Neural crest cell (in vitro differentiated cells): ENCODE measurements at regions not wholly inside any gene's neighbourhood (a gene's known extent, or its start where the extent isn't known, plus 50 kb on each side); places are given as distances from the start of the nearest gene placed in this dataset.

Experiments used
- DNase-seq: peaks from one replicate; pipeline ENCODE4 v3.0.0; 2021; ENCODE audit warnings: low read depth, mixed read lengths, low spot score
- H3K27ac Mint-ChIP-seq: one replicate; pipeline ENCODE4 v1.8.0; 2021; ENCODE audit warnings: mild to moderate bottlenecking, mixed read lengths; ENCODE audit not compliant: unreplicated experiment
- H3K27me3 Mint-ChIP-seq: 2 replicates; pipeline ENCODE4 v1.8.0; 2021; ENCODE audit warnings: low read depth, mild to moderate bottlenecking, mixed read lengths
- H3K36me3 Mint-ChIP-seq: 2 replicates; pipeline ENCODE4 v1.8.0; 2021; ENCODE audit warnings: low read depth, mild to moderate bottlenecking, mixed read lengths
- H3K4me1 Mint-ChIP-seq: 2 replicates; pipeline ENCODE4 v1.8.0; 2021; ENCODE audit warnings: mixed read lengths
- H3K4me3 Mint-ChIP-seq: one replicate; pipeline ENCODE4 v1.8.0; 2021; ENCODE audit warnings: mild to moderate bottlenecking, mixed read lengths
- H3K9me3 Mint-ChIP-seq: 2 replicates; pipeline ENCODE4 v1.8.0; 2021; ENCODE audit warnings: mixed read lengths
- TF ChIP-seq, protein P1 (sequence below): fragments of 200-600 bp; sonication (generic); conservative IDR thresholded peaks from 2 replicates; pipeline ENCODE4 v1.5.0; 2021; ENCODE audit warnings: antibody characterized with exemption, mild to moderate bottlenecking

DNA sequence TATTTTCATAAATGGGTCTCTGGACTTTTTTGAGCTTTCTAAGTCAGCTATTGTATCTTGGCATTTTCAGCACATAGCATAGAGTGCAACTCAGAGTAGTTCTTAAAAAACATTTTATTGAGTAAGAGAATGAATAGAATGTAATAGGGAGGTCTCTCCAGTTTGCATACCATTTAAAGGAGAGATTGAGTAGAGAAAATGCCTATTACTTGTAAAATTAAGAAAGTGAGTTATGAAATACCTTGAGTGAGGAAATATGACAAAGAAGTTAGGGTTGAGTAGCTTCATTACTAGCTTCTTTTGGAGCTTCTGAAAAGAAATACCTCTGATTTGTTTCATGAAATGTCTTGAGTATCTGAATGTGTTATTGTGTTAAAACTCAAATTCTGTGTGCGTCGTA lies 140.0 kb downstream of the AASDHPPT start:
- Mint-ChIP-seq H3K4me3 (no peak overlapping the region), H3K9me3 (peaks cover 1% of the 10 kb centered on the region), H3K27ac (no peak overlapping the region), H3K27me3 (no peaks in the 10 kb centered on the region), H3K36me3 (no peaks in the 10 kb centered on the region), H3K4me1 (no peaks in the 10 kb centered on the region)
- TF ChIP-seq, protein P1, sequence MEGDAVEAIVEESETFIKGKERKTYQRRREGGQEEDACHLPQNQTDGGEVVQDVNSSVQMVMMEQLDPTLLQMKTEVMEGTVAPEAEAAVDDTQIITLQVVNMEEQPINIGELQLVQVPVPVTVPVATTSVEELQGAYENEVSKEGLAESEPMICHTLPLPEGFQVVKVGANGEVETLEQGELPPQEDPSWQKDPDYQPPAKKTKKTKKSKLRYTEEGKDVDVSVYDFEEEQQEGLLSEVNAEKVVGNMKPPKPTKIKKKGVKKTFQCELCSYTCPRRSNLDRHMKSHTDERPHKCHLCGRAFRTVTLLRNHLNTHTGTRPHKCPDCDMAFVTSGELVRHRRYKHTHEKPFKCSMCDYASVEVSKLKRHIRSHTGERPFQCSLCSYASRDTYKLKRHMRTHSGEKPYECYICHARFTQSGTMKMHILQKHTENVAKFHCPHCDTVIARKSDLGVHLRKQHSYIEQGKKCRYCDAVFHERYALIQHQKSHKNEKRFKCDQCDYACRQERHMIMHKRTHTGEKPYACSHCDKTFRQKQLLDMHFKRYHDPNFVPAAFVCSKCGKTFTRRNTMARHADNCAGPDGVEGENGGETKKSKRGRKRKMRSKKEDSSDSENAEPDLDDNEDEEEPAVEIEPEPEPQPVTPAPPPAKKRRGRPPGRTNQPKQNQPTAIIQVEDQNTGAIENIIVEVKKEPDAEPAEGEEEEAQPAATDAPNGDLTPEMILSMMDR: no peak
- DNase-seq: no peak

DNA sequence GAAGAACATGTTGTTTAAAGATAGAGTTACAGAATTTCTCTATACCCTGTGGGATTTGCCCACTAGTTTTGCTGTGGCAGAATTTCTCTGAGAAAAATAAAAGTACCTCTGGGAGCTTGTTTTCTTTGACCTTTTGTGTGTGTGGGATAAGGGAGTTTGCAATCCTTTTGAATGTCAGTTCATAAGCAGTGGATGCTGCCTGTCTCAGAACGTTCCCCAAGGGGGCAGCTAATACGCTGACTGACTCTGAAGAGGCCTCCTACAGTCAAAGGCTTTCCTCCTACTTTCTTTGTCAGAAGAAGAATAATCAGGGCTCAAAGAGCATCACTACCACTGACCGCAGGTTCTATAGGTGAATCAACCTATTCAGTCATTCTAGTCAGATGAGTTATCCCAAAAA lies 140.6 kb downstream of the AASDHPPT start:
- no peaks in the 10 kb centered on the region for H3K27me3 Mint-ChIP-seq
- no peaks in the 10 kb centered on the region for H3K36me3 Mint-ChIP-seq
- H3K4me3 Mint-ChIP-seq: no peak overlapping the region
- no peaks in the 10 kb centered on the region for H3K4me1 Mint-ChIP-seq
- no peak overlapping the region for H3K27ac Mint-ChIP-seq
- no peak for DNase-seq
- TF ChIP-seq, protein P1: no peak
- H3K9me3 Mint-ChIP-seq: peaks cover 5% of the 10 kb centered on the region

DNA sequence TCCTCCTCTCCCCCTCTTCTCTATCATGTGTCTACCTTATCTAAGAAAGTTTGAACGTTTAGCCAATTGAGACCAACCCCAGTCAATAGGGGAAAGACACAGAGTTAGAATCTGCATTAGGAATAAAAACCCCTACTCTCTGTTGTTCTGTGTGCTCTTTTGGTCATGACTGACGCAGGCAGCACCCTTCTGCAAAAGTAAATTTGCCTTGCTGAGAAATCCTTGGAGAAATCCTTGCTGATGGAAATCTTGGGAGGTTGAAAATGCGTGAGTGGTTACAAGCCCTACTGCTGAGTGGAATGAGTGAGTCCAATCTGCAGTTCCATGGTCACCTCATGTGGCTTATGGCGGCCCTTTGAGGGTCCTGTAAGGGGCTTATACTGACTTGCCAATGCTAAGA lies 145.2 kb downstream of the AASDHPPT start:
- DNase-seq: no peak
- Mint-ChIP-seq H3K36me3 (no peaks in the 10 kb centered on the region), H3K4me1 (no peaks in the 10 kb centered on the region), H3K4me3 (no peak overlapping the region), H3K27ac (no peak overlapping the region), H3K27me3 (no peaks in the 10 kb centered on the region), H3K9me3 (peaks cover 5% of the 10 kb centered on the region)
- TF ChIP-seq, protein P1: no peak

DNA sequence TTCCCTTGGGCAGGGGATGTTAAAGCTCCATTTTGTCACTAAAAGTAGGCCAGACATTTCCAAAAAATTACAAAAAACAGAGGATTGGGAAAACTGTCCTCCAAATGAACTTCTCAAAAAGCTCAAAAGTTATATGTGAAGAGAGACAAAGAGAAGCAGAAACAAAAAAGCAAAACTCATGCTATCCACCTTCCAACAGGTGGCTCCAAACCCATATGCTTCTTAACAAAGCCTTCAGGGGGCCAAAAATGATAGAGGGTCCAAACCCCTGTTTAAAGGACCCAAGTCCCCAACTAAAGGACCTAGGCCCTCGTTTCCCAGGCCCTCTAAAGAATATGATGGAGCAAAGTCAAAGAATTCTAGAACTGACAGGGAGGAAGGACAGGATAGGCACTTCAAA lies 146.7 kb downstream of the AASDHPPT start:
- Mint-ChIP-seq H3K27me3 (no peaks in the 10 kb centered on the region), H3K9me3 (peaks cover 11% of the 10 kb centered on the region)

DNA sequence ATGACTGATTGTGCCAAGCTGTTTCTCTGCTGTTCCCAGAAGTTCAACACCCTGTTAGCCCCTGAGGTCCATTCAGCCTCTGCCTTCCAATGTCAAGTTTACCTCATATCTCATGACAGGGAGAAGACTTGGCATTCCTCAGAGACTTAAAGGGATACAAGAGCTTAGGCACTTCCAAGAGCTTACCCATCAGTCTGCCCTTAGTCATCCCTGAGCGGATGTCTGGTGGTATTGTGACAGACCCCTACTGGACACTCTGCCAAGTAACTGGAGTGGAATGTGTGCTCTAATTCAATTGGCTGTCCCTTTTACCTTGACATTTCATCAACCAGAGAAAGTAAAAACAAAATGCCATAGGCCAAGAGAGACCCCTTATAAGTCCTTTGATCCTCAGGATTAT lies 151.5 kb downstream of the AASDHPPT start:
- TF ChIP-seq, protein P1: no peak
- peaks cover 13% of the 10 kb centered on the region for H3K9me3 Mint-ChIP-seq
- no peaks in the 10 kb centered on the region for H3K27me3 Mint-ChIP-seq
- no peak overlapping the region for H3K4me3 Mint-ChIP-seq
- no peaks in the 10 kb centered on the region for H3K4me1 Mint-ChIP-seq
- no peak overlapping the region for H3K27ac Mint-ChIP-seq
- no peak for DNase-seq
- no peaks in the 10 kb centered on the region for H3K36me3 Mint-ChIP-seq

More for the DNA sequence above, 146.7 kb downstream of the AASDHPPT start:
- no peak overlapping the region for H3K27ac Mint-ChIP-seq
- no peak for DNase-seq
- H3K36me3 Mint-ChIP-seq: no peaks in the 10 kb centered on the region
- H3K4me1 Mint-ChIP-seq: no peaks in the 10 kb centered on the region
- TF ChIP-seq, protein P1: no peak
- H3K4me3 Mint-ChIP-seq: no peak overlapping the region

DNA sequence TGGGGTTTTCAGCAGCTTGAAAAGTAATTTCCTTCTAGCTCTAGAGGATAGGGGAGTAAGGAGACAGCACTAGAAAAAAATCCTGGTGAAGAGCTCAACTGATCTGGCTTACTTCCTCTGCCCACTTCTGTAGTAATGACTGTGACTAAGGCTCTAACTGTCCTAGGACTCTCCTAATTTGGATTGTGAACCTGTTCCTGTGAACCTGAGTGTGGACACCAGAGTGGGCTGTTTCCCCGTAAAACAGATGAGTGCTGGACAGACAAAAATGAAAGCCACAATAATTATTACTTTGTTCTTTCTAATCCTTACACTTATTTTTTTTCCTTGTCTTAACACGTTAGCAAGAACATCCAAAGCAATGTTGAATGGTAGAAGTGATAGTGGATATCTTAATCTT lies 154.1 kb downstream of the AASDHPPT start:
- DNase-seq: no peak
- Mint-ChIP-seq H3K36me3 (no peaks in the 10 kb centered on the region), H3K4me1 (no peaks in the 10 kb centered on the region), H3K4me3 (no peak overlapping the region), H3K27me3 (no peaks in the 10 kb centered on the region), H3K27ac (no peak overlapping the region), H3K9me3 (peaks cover 13% of the 10 kb centered on the region)
- TF ChIP-seq, protein P1: peak; percentile 23
